Transverse colon (tissue), 4 donors: ENCODE measurements at regions not wholly inside any gene's neighbourhood (a gene's known extent, or its start where the extent isn't known, plus 50 kb on each side); places are given as distances from the start of the nearest gene placed in this dataset.

Experiments
- DNase-seq: peaks from one replicate; pipeline ENCODE4 v3.0.0-alpha.2; 2019
- H3K27ac ChIP-seq, 4 donors: fragments of 200-600 bp; sonication (generic); 2 replicates each; pipeline ENCODE4 v1.5.1; 2016 to 2018; ENCODE audit warnings: inconsistent platforms in 4 of 4
- H3K27me3 ChIP-seq: fragments of 200-600 bp; sonication (generic); 2 replicates; pipeline ENCODE4 v1.5.1; 2017; ENCODE audit warnings: inconsistent platforms
- H3K36me3 ChIP-seq, 4 donors: fragments of 200-600 bp; sonication (generic); 2 replicates each; pipeline ENCODE4 v1.5.1; 2017 to 2019; ENCODE audit warnings: inconsistent platforms in 4 of 4
- H3K4me1 ChIP-seq, 4 donors: fragments of 200-600 bp; sonication (generic); 2 replicates each; pipeline ENCODE4 v1.5.1; 2017 to 2020; ENCODE audit warnings: inconsistent platforms in 4 of 4
- H3K4me3 ChIP-seq, 4 donors: fragments of 200-600 bp; sonication (generic); 1 replicate in 1 of 4; 2 replicates in 3 of 4; pipeline versions ENCODE4 v1.5.1 to v1.6.1; 2017 to 2019; ENCODE audit warnings: inconsistent platforms in 4 of 4
- H3K9me3 ChIP-seq, 2 donors: fragments of 200-600 bp; sonication (generic); 2 replicates each; pipeline ENCODE4 v1.5.1; 2017 to 2019; ENCODE audit warnings: inconsistent platforms in 2 of 2
- CTCF ChIP-seq, 5 experiments: fragments of 200-600 bp in 3 of 5; fragments of 450-650 bp in 2 of 5; sonication (generic) in 3 of 5; IDR thresholded peaks; 1 replicate in 2 of 5; 2 replicates in 3 of 5; pipeline ENCODE4 v1.5.1; 2016 to 2017; ENCODE audit warnings: antibody characterized with exemption in 5 of 5, inconsistent platforms in 3 of 5, mild to moderate bottlenecking in 2 of 5, moderate library complexity in 1 of 5
- EP300 ChIP-seq: sonication (generic); formaldehyde crosslinking; IDR thresholded peaks from one replicate; pipeline ENCODE4 v1.6.1; 2017; ENCODE audit warnings: antibody characterized with exemption, low read depth
- POLR2A ChIP-seq: fragments of 450-650 bp; IDR thresholded peaks from one replicate; pipeline ENCODE4 v1.6.1; 2016; ENCODE audit warnings: antibody characterized with exemption, mild to moderate bottlenecking, moderate library complexity
- POLR2AphosphoS5 ChIP-seq, 3 donors: sonication (generic); formaldehyde crosslinking; IDR thresholded peaks; one replicate each; pipeline ENCODE4 v1.6.1; 2016; ENCODE audit warnings: antibody characterized with exemption in 3 of 3
- WGBS, 2 donors: methylation state at CpG; one replicate each; pipeline ENCODE4 v1.1.5; 2018; ENCODE audit warnings: low coverage in 1 of 2; 5-methylcytosine and 5-hydroxymethylcytosine counted together
- in situ Hi-C, 4 donors: fragments of 200-750 bp; cut with MboI; loops; one replicate each; pipeline versions ENCODE4 v1.15.0 to v1.15.1; 2017; ENCODE audit warnings: low sequenced_read_pairs in 3 of 4, low pct_ligation_motif_present in 1 of 4, low pct_unique_long_range_greater_than_20kb in 1 of 4
- intact Hi-C: fragments of 100-400 bp; cut with DNase I; formaldehyde crosslinking; loops from one replicate; pipeline ENCODE4 v1.15.1; 2023; ENCODE audit warnings: low total_unique reads

GRCh38 chr3:56988458-56989168 lies 71.9 kb upstream of the SPATA12 start:
- TF ChIP-seq POLR2A = no peak
- peak; percentile 83 to 90 (median 86) for TF ChIP-seq CTCF (IDR thresholded peaks at IDR 0.05)
- Histone ChIP-seq H3K4me3 (no peak overlapping the region), H3K27me3 (no peaks in the 10 kb centered on the region), H3K36me3 (no peaks in the 10 kb centered on the region), H3K27ac (peak overlapping the region in 2 of 4 donors; percentile 27 to 51), H3K9me3 (no peaks in the 10 kb centered on the region), H3K4me1 (peaks cover 0 to 36% (median 24%) of the 10 kb centered on the region in 4 donors)
- 0 to 10% methylated on average over 7 to 10 of the region's 10 CpGs for WGBS, 2 donors
- DNase-seq = peak; percentile 85
- in situ Hi-C loops = loop anchor here (5.0 to 25.0 kb wide), 4 partner anchors 126 to 286 kb away; partner anchors contain the start of gene ARHGEF3 (in 2 of the 4)
- intact Hi-C loops = loop anchor here (2.0 to 10.0 kb wide), 2 partner anchors 194 to 286 kb away; no protein-coding TSS in a partner anchor

- intact Hi-C loops (loop anchor here (10.0 kb wide), 1 partner anchor 193 kb away; no protein-coding TSS in a partner anchor), in situ Hi-C loops (loop anchor here (5.0 to 25.0 kb wide), 4 partner anchors 125 to 285 kb away; partner anchors contain the start of gene ARHGEF3 (in 2 of the 4))
- Histone ChIP-seq H3K27ac (no peak overlapping the region), H3K27me3 (no peaks in the 10 kb centered on the region), H3K4me1 (peaks cover 0 to 36% (median 24%) of the 10 kb centered on the region in 4 donors), H3K4me3 (no peak overlapping the region), H3K36me3 (no peaks in the 10 kb centered on the region), H3K9me3 (no peaks in the 10 kb centered on the region)
- DNase-seq = no peak
- WGBS, 2 donors = 80% methylated on average over 2 to 6 of the region's 6 CpGs
- TF ChIP-seq POLR2A (no peak), POLR2AphosphoS5 (IDR thresholded peaks at IDR 0.05) (no peak), CTCF (IDR thresholded peaks at IDR 0.05) (no peak), EP300 (no peak)
Measured at GRCh38 chr3:56987238-56987895, 73.1 kb upstream of the SPATA12 start.

- Histone ChIP-seq H3K27ac (no peak overlapping the region), H3K36me3 (no peaks in the 10 kb centered on the region), H3K4me3 (no peak overlapping the region), H3K27me3 (no peaks in the 10 kb centered on the region), H3K9me3 (no peaks in the 10 kb centered on the region), H3K4me1 (peaks cover 0 to 29% (median 21%) of the 10 kb centered on the region in 4 donors)
- in situ Hi-C loops (loop anchor here (5.0 to 25.0 kb wide), 4 partner anchors 124 to 284 kb away; partner anchors contain the start of gene ARHGEF3 (in 2 of the 4)), intact Hi-C loops (loop anchor here (10.0 kb wide), 1 partner anchor 192 kb away; no protein-coding TSS in a partner anchor)
- no peak for TF ChIP-seq POLR2AphosphoS5 (IDR thresholded peaks at IDR 0.05)
- 30 to 62% methylated on average over 2 to 5 of the region's 5 CpGs for WGBS, 2 donors
- DNase-seq = no peak
Measured at GRCh38 chr3:56986347-56986746, 74.1 kb upstream of the SPATA12 start.

GRCh38 chr3:56985878-56986277 lies 74.6 kb upstream of the SPATA12 start:
- Histone ChIP-seq H3K27ac (no peak overlapping the region), H3K4me1 (peaks cover 0 to 25% (median 16%) of the 10 kb centered on the region in 4 donors), H3K9me3 (no peaks in the 10 kb centered on the region), H3K27me3 (no peaks in the 10 kb centered on the region), H3K4me3 (no peak overlapping the region), H3K36me3 (no peaks in the 10 kb centered on the region)
- in situ Hi-C loops = loop anchor here (5.0 to 25.0 kb wide), 4 partner anchors 124 to 284 kb away; partner anchors contain the start of gene ARHGEF3 (in 2 of the 4)
- TF ChIP-seq POLR2AphosphoS5 (IDR thresholded peaks at IDR 0.05) (no peak), CTCF (IDR thresholded peaks at IDR 0.05) (no peak)
- no peak for DNase-seq
- 85% methylated on average over 2 of the region's 2 CpGs; no CpG with 5 or more reads in 1 of the 2 donors for WGBS, 2 donors
- intact Hi-C loops = loop anchor here (10.0 kb wide), 1 partner anchor 191 kb away; no protein-coding TSS in a partner anchor
